Psoas muscle (tissue), 7 donors: ENCODE measurements at regions not wholly inside any gene's neighbourhood (a gene's known extent, or its start where the extent isn't known, plus 50 kb on each side); places are given as distances from the start of the nearest gene placed in this dataset.

Source experiments
- ATAC-seq, 4 donors: fragments of 200-7000 bp; cut with Tn5 transposase; one replicate each; pipeline ENCODE4 v1.9.1; 2020; ENCODE audit warnings: moderate library complexity in 3 of 4, mild to moderate bottlenecking in 2 of 4
- DNase-seq, 2 donors: peaks; one replicate each; pipeline ENCODE4 v3.0.0-alpha.2; 2020
- H3K27ac ChIP-seq: fragments of 200-600 bp; one replicate; pipeline ENCODE4 v1.8.0; 2022
- H3K27me3 ChIP-seq, 3 donors: fragments of 200-600 bp in 1 of 3; one replicate each; pipeline versions ENCODE4 v1.6.1 to v1.8.0; 2013 to 2022; ENCODE audit warnings: low read length in 2 of 3, mild to moderate bottlenecking in 2 of 3, moderate library complexity in 1 of 3; ENCODE audit not compliant: insufficient read depth in 3 of 3
- H3K36me3 ChIP-seq, 2 donors: fragments of 200-600 bp in 1 of 2; one replicate each; pipeline versions ENCODE4 v1.6.1 to v1.8.0; 2013 to 2022; ENCODE audit warnings: low read depth in 1 of 2, mild to moderate bottlenecking in 1 of 2, moderate library complexity in 1 of 2; ENCODE audit not compliant: insufficient read depth in 1 of 2
- H3K4me1 ChIP-seq: fragments of 200-600 bp; one replicate; pipeline ENCODE4 v1.8.0; 2022
- H3K4me3 ChIP-seq: fragments of 200-600 bp; one replicate; pipeline ENCODE4 v1.8.0; 2022; ENCODE audit warnings: mild to moderate bottlenecking
- H3K9me3 ChIP-seq: fragments of 200-600 bp; one replicate; pipeline ENCODE4 v1.8.0; 2022
- CTCF ChIP-seq: fragments of 200-600 bp; IDR thresholded peaks from one replicate; pipeline ENCODE4 v1.8.0; 2022; ENCODE audit warnings: antibody characterized with exemption
- WGBS, 3 donors: extraction: QIAGEN DNeasy Blood & Tissue Kit; methylation state at CpG; one replicate each; pipeline versions ENCODE4 v1.1.6 to v1.1.7; 2013; 5-methylcytosine and 5-hydroxymethylcytosine counted together
- intact Hi-C, 2 donors: fragments of 100-400 bp; cut with DNase I; formaldehyde crosslinking; loops; one replicate each; pipeline versions ENCODE4 v1.11.0 to v1.14.2; 2022
- donor health status: healthy with polysubstance abuse.
- donor health status: DM: no; HTN: no; CAD: no; lungs with moderate emphysema.
- donor health status: Bipolar disorder and iron deficiency.
- donor health status: healthy.
- donor health status: DM: yes; HTN: yes; CAD: no.
- donor health status: DM: no; HTN: no; CAD: no.
- donor health status: DM: yes; HTN: yes; CAD: no.

- no peaks in the 10 kb centered on the region for H3K9me3 ChIP-seq
- no peaks in the 10 kb centered on the region for H3K36me3 ChIP-seq
- H3K4me1 ChIP-seq: no peaks in the 10 kb centered on the region
- no peak overlapping the region for H3K4me3 ChIP-seq
- DNase-seq (no peak), ATAC-seq (no peak)
- H3K27ac ChIP-seq: no peak overlapping the region
- WGBS, 3 donors: 44 to 47% (median 45%) methylated on average over 4 of the region's 4 CpGs
- peaks cover 7 to 31% (median 20%) of the 10 kb centered on the region in 3 donors for H3K27me3 ChIP-seq
- TF ChIP-seq CTCF: no peak
- intact Hi-C loops: loop anchor here in 1 of 2 donors (10.0 kb wide), 1 partner anchor 98 kb away; no protein-coding TSS in a partner anchor
Measured at GRCh38 chr1:181312946-181313345, 170.4 kb upstream of the CACNA1E start.

GRCh38 chr1:181313466-181313865 lies 169.9 kb upstream of the CACNA1E start:
- ATAC-seq (no peak), DNase-seq (no peak)
- Histone ChIP-seq H3K27me3 (peaks cover 7 to 36% (median 25%) of the 10 kb centered on the region in 3 donors), H3K36me3 (no peaks in the 10 kb centered on the region), H3K9me3 (no peaks in the 10 kb centered on the region), H3K4me1 (no peaks in the 10 kb centered on the region), H3K4me3 (no peak overlapping the region), H3K27ac (no peak overlapping the region)
- intact Hi-C loops: loop anchor here in 1 of 2 donors (10.0 kb wide), 1 partner anchor 99 kb away; no protein-coding TSS in a partner anchor
- TF ChIP-seq CTCF: no peak
- 71 to 81% (median 78%) methylated on average over 2 of the region's 2 CpGs for WGBS, 3 donors

- Histone ChIP-seq H3K4me1 (no peaks in the 10 kb centered on the region), H3K27ac (no peak overlapping the region), H3K36me3 (no peaks in the 10 kb centered on the region), H3K27me3 (peaks cover 7 to 42% (median 25%) of the 10 kb centered on the region in 3 donors), H3K9me3 (no peaks in the 10 kb centered on the region), H3K4me3 (no peak overlapping the region)
- intact Hi-C loops: loop anchor here in 1 of 2 donors (10.0 kb wide), 1 partner anchor 99 kb away; no protein-coding TSS in a partner anchor
- WGBS, 3 donors: 77 to 85% (median 82%) methylated on average over 3 of the region's 3 CpGs
- ATAC-seq (no peak), DNase-seq (no peak)
- TF ChIP-seq CTCF: no peak
Measured at GRCh38 chr1:181314010-181314409, 169.3 kb upstream of the CACNA1E start.

- 14 to 23% (median 18%) methylated on average over 6 of the region's 6 CpGs for WGBS, 3 donors
- no peak for ATAC-seq
- peaks cover 7 to 51% (median 27%) of the 10 kb centered on the region in 3 donors for H3K27me3 ChIP-seq
Measured at GRCh38 chr1:181314959-181315358, 168.4 kb upstream of the CACNA1E start.

More at GRCh38 chr1:181314959-181315358, 168.4 kb upstream of the CACNA1E start:
- DNase-seq: no peak
- TF ChIP-seq CTCF: no peak
- Histone ChIP-seq H3K9me3 (no peaks in the 10 kb centered on the region), H3K4me3 (no peak overlapping the region), H3K27ac (no peak overlapping the region), H3K36me3 (no peaks in the 10 kb centered on the region), H3K4me1 (no peaks in the 10 kb centered on the region)
- intact Hi-C loops: loop anchor here in 1 of 2 donors (10.0 kb wide), 1 partner anchor 100 kb away; no protein-coding TSS in a partner anchor
